ENCODE measurements at regions not wholly inside any gene's neighbourhood (a gene's known extent, or its start where the extent isn't known, plus 50 kb on each side); places are given as distances from the start of the nearest gene placed in this dataset.
"Not testable (repeated sequence)": the region's sequence is repeated elsewhere in the genome, so short reads cannot be mapped to it uniquely, and the experiment has no call there.

DNA sequence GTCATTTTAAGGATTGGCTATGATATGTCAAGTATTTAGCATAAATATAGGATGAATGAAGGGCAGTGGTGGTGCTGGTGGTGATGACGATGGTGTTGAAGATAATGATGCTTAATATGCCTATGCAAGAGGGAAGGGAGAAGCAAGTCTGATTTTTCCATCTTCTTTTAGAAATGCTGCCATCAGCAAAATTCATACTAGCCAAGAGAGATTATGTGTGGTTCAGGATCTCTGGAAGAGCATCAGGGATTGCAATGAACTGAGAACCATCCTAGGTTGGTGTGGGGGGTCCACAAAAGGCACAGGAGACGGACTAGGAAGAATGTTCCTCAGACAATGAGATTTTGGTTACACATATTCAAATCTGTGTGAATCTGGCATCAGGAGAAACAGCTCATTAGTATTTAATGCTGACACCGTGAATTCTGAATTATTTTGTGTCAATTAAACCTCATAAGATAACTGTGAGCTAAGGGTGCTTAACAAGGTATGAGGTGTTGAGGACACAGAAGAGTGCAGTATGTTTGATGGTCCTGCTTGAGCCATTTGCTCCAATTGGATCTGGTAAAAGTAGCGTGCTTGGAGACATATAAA, 1120.8 kb upstream of the GOT2 start:
- H3K36me3 ChIP-seq, result no peaks in the 10 kb centered on the region
- no peak for DNase-seq
- intact Hi-C loops (cut with DNase I; ENCODE audit: low total_unique reads), result no loop called here
- no peak overlapping the region for H3K4me3 ChIP-seq
- no peaks in the 10 kb centered on the region for H3K4me1 ChIP-seq
- no peaks in the 10 kb centered on the region for H3K27me3 ChIP-seq (replicated peaks in 1 of 7)
- no peaks in the 10 kb centered on the region for H3K9me3 ChIP-seq
- TF ChIP-seq POLR2A (IDR thresholded peaks at IDR 0.05) (no peak), POLR2AphosphoS5 (IDR thresholded peaks at IDR 0.05) (no peak)
- TF ChIP-seq, protein P1, sequence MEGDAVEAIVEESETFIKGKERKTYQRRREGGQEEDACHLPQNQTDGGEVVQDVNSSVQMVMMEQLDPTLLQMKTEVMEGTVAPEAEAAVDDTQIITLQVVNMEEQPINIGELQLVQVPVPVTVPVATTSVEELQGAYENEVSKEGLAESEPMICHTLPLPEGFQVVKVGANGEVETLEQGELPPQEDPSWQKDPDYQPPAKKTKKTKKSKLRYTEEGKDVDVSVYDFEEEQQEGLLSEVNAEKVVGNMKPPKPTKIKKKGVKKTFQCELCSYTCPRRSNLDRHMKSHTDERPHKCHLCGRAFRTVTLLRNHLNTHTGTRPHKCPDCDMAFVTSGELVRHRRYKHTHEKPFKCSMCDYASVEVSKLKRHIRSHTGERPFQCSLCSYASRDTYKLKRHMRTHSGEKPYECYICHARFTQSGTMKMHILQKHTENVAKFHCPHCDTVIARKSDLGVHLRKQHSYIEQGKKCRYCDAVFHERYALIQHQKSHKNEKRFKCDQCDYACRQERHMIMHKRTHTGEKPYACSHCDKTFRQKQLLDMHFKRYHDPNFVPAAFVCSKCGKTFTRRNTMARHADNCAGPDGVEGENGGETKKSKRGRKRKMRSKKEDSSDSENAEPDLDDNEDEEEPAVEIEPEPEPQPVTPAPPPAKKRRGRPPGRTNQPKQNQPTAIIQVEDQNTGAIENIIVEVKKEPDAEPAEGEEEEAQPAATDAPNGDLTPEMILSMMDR (IDR thresholded peaks at IDR 0.05 in 8 of 11, conservative IDR thresholded peaks at IDR 0.05 in 3 of 11), result no peak
- WGBS, 5 donors, result 72 to 85% (median 80%) methylated on average over 4 of the region's 4 CpGs
- no peak overlapping the region for H3K27ac ChIP-seq

DNA sequence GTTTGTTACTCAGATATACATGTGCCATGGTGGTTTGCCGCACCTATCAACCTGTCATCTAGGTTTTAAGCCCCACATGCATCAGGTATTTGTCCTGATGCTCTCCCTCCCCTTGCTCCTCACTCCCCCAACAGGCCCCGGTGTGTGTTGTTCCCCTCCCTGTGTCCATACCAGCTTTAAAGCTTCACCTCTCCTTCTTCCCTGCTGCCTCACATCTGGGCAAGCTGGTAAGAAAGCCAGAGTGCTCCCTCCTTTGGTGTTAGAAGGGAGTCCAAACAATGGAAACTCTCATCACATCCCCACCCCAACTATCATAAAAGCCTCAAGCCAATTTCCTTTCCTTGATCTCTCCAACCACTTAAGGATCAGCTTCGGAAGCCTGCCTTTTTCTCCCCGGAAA, 1115.6 kb upstream of the GOT2 start:
- H3K36me3 ChIP-seq, result no peaks in the 10 kb centered on the region
- H3K4me1 ChIP-seq, result no peaks in the 10 kb centered on the region
- TF ChIP-seq POLR2AphosphoS5 (IDR thresholded peaks at IDR 0.05) (no peak), POLR2A (IDR thresholded peaks at IDR 0.05) (no peak)
- TF ChIP-seq, protein P1 (IDR thresholded peaks at IDR 0.05 in 8 of 11, conservative IDR thresholded peaks at IDR 0.05 in 3 of 11), result no peak
- 63 to 77% (median 76%) methylated on average over 4 of the region's 4 CpGs for WGBS, 5 donors
- no peak overlapping the region for H3K27ac ChIP-seq
- no peak for DNase-seq
- H3K4me3 ChIP-seq, result no peak overlapping the region
- intact Hi-C loops (cut with DNase I; ENCODE audit: low total_unique reads), result no loop called here
- no peaks in the 10 kb centered on the region for H3K27me3 ChIP-seq (replicated peaks in 1 of 7)
- peaks cover 0 to 6% (median under 1%) of the 10 kb centered on the region in 8 donors for H3K9me3 ChIP-seq

DNA sequence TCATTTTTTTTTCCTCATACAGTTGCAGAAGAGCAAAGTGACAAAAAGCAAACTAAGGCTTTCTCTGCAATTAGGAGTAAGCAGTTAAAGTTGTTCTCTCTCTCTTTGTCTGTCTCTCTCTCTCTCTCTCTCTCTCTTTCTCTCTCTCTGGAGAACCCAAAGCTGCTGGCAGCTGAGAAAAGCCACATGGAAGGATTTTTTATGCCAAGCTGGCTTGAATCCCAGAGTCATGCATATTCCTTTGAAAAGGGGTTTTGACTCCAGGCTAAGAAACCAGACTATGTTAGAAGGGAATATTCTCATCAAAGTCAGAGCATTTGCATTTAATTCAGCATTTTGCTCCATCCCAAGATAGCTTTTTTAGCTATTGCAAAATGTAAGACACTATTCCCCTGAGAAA, 1114.2 kb upstream of the GOT2 start:
- Histone ChIP-seq H3K36me3 (no peaks in the 10 kb centered on the region), H3K4me3 (no peak overlapping the region), H3K9me3 (peaks cover 0 to 20% (median 9%) of the 10 kb centered on the region in 8 donors), H3K27ac (no peak overlapping the region), H3K4me1 (no peaks in the 10 kb centered on the region), H3K27me3 (replicated peaks in 1 of 7) (no peaks in the 10 kb centered on the region)
- TF ChIP-seq POLR2A (IDR thresholded peaks at IDR 0.05), result no peak
- no peak for DNase-seq
- intact Hi-C loops (cut with DNase I; ENCODE audit: low total_unique reads), result no loop called here

DNA sequence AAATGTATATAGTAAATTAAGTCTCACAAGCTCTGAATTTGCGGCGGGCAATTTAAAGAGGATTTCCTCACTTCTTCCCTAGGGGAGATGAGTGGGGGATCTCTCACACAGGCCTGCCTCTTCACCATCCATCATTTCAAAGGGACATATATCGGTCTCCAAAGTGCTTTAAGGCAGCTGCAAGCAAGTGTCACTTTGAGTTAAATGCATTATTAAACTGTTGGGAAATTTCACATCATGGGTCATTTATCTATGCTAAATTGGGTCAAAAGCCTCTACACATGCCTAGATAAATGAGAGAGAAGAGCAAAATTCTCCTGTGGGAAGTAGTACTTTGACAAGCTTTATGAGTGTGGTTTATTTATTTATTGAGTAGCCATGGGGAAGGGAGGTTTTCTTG, 1106.1 kb upstream of the GOT2 start:
- no peaks in the 10 kb centered on the region for H3K36me3 ChIP-seq
- no peaks in the 10 kb centered on the region for H3K27me3 ChIP-seq (replicated peaks in 1 of 7)
- DNase-seq, result no peak
- 69 to 83% (median 72%) methylated on average over 3 of the region's 3 CpGs for WGBS, 5 donors
- intact Hi-C loops (cut with DNase I; ENCODE audit: low total_unique reads), result no loop called here
- no peaks in the 10 kb centered on the region for H3K4me1 ChIP-seq
- H3K27ac ChIP-seq, result no peak overlapping the region
- H3K4me3 ChIP-seq, result no peak overlapping the region
- H3K9me3 ChIP-seq, result peaks cover 0 to 47% (median 21%) of the 10 kb centered on the region in 8 donors
- TF ChIP-seq, protein P1 (IDR thresholded peaks at IDR 0.05 in 8 of 11, conservative IDR thresholded peaks at IDR 0.05 in 3 of 11), result no peak
- TF ChIP-seq POLR2AphosphoS5 (IDR thresholded peaks at IDR 0.05) (no peak), POLR2A (IDR thresholded peaks at IDR 0.05) (no peak)

DNA sequence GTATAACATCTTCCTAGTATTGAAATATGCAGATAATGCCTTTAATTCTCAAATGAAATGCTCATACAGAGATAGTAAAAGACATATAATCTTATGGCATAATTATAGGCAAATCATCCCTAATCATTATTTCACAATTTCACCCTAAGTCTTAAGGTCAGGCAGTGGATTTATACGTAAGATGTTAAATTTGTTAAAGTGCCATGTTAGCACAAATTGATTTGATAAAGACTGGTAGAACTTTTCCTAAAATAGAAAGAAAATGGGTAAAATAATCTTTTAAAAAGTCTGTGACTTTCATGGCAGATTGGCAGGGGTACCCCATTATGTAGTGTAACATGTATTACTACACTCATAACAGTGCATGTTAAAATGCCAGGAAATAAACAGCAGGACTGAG, 1092.7 kb upstream of the GOT2 start:
- intact Hi-C loops (cut with DNase I; ENCODE audit: low total_unique reads), result no loop called here
- WGBS, 5 donors, result 85 to 96% (median 87%) methylated on average over 1 of the region's 1 CpG
- no peak for DNase-seq
- H3K36me3 ChIP-seq, result no peaks in the 10 kb centered on the region
- H3K4me1 ChIP-seq, result no peaks in the 10 kb centered on the region
- H3K9me3 ChIP-seq, result peaks cover 0 to 15% (median 6%) of the 10 kb centered on the region in 8 donors
- H3K27me3 ChIP-seq (replicated peaks in 1 of 7), result no peaks in the 10 kb centered on the region
- TF ChIP-seq, protein P1 (IDR thresholded peaks at IDR 0.05 in 8 of 11, conservative IDR thresholded peaks at IDR 0.05 in 3 of 11), result no peak
- no peak for TF ChIP-seq POLR2A (IDR thresholded peaks at IDR 0.05)
- no peak for TF ChIP-seq POLR2AphosphoS5 (IDR thresholded peaks at IDR 0.05)
- no peak overlapping the region for H3K27ac ChIP-seq
- H3K4me3 ChIP-seq, result no peak overlapping the region

DNA sequence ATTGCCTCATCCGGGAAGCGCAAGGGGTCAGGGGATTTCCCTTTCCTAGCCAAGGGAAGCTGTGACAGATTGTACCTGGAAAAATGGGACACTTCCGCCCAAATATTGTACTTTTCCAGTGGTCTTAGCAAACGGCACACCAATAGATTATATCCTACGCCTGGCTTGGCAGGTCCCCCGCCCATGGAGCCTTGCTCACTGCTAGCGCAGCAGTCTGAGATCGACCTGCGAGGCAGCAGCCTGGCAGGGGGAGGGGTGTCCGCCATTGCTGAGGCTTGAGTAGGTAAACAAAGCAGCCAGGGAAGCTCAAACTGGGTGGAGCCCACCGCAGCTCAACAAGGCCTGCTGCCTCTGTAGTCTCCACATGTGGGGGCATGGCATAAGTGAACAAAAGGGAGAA, 1075.4 kb upstream of the GOT2 start:
- H3K27ac ChIP-seq; H3K27me3 ChIP-seq (replicated peaks in 1 of 7); H3K36me3 ChIP-seq; H3K4me1 ChIP-seq; H3K4me3 ChIP-seq; intact Hi-C loops (cut with DNase I; ENCODE audit: low total_unique reads): not testable (repeated sequence)
- H3K9me3 ChIP-seq, result peaks cover 0 to 32% (median 12%) of the 10 kb centered on the region in 8 donors
- DNase-seq, result peak; percentile 63
- WGBS, 5 donors, result 88 to 92% (median 89%) methylated on average over 11 of the region's 11 CpGs
